ENCODE measurements at regions not wholly inside any gene's neighbourhood (a gene's known extent, or its start where the extent isn't known, plus 50 kb on each side); places are given as distances from the start of the nearest gene placed in this dataset.

- TF ChIP-seq CTCF (IDR thresholded peaks at IDR 0.05) = no peak
- no peak for TF ChIP-seq POLR2A (IDR thresholded peaks at IDR 0.05; ENCODE audit: low read depth)
- no peak for TF ChIP-seq EP300 (IDR thresholded peaks at IDR 0.05)
- no peak for TF ChIP-seq POLR2AphosphoS5 (IDR thresholded peaks at IDR 0.05)
Observed at GRCh38 chr12:126258190-126258589, 1193.0 kb downstream of the AACS start.
